Type B pancreatic cell (in vitro differentiated cells): ENCODE measurements at regions not wholly inside any gene's neighbourhood (a gene's known extent, or its start where the extent isn't known, plus 50 kb on each side); places are given as distances from the start of the nearest gene placed in this dataset.
A peak's percentile ranks its signal among the peaks of the same experiment; 100 is the strongest.

ENCODE experiments used
- DNase-seq: peaks from one replicate; pipeline ENCODE4 v3.0.0; 2021; ENCODE audit warnings: mixed read lengths; ENCODE audit not compliant: unreplicated experiment; ENCODE audit errors: extremely low spot score
- H3K27ac Mint-ChIP-seq: 2 replicates; pipeline ENCODE4 v1.8.0; 2021; ENCODE audit warnings: mild to moderate bottlenecking, mixed read lengths
- H3K27me3 Mint-ChIP-seq: 2 replicates; pipeline ENCODE4 v1.8.0; 2021; ENCODE audit warnings: mixed read lengths
- H3K36me3 Mint-ChIP-seq: 2 replicates; pipeline ENCODE4 v1.8.0; 2021; ENCODE audit warnings: mixed read lengths
- H3K4me1 Mint-ChIP-seq: one replicate; pipeline ENCODE4 v1.8.0; 2021; ENCODE audit warnings: mixed read lengths; ENCODE audit not compliant: unreplicated experiment
- H3K4me3 Mint-ChIP-seq: 2 replicates; pipeline ENCODE4 v1.8.0; 2021; ENCODE audit warnings: mild to moderate bottlenecking, mixed read lengths
- H3K9me3 Mint-ChIP-seq: 2 replicates; pipeline ENCODE4 v1.8.0; 2021; ENCODE audit warnings: mixed read lengths
- TF ChIP-seq, protein P1 (sequence below): fragments of 200-600 bp; sonication (generic); conservative IDR thresholded peaks from 2 replicates; pipeline ENCODE4 v1.5.0; 2021; ENCODE audit warnings: antibody characterized with exemption, mild to moderate bottlenecking

DNA sequence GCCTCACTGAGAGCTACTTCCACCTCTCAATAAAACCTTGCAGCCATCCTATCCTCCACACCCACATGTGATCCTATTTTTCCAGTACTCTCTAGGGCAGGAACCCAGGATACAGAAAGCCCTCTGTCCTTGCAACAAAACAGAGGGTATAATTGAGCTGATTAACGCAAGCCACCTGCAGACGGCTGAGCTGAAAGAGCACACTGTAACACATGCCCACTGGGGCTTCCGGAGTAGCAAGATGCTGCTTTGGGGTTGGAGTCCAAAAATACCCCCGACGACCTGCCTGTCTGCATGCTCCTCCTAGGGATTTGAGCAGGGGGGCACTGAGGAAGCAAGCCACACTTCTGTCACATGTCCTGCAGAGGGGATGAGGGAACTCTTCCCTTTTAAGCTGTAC, 401.1 kb upstream of the FOXG1 start:
- H3K4me3 Mint-ChIP-seq: no peak overlapping the region
- TF ChIP-seq, protein P1, sequence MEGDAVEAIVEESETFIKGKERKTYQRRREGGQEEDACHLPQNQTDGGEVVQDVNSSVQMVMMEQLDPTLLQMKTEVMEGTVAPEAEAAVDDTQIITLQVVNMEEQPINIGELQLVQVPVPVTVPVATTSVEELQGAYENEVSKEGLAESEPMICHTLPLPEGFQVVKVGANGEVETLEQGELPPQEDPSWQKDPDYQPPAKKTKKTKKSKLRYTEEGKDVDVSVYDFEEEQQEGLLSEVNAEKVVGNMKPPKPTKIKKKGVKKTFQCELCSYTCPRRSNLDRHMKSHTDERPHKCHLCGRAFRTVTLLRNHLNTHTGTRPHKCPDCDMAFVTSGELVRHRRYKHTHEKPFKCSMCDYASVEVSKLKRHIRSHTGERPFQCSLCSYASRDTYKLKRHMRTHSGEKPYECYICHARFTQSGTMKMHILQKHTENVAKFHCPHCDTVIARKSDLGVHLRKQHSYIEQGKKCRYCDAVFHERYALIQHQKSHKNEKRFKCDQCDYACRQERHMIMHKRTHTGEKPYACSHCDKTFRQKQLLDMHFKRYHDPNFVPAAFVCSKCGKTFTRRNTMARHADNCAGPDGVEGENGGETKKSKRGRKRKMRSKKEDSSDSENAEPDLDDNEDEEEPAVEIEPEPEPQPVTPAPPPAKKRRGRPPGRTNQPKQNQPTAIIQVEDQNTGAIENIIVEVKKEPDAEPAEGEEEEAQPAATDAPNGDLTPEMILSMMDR: no peak
- H3K36me3 Mint-ChIP-seq: no peaks in the 10 kb centered on the region
- peaks cover 5% of the 10 kb centered on the region for H3K9me3 Mint-ChIP-seq
- H3K27ac Mint-ChIP-seq: no peak overlapping the region
- H3K27me3 Mint-ChIP-seq: no peaks in the 10 kb centered on the region
- H3K4me1 Mint-ChIP-seq: no peaks in the 10 kb centered on the region
- DNase-seq: no peak

DNA sequence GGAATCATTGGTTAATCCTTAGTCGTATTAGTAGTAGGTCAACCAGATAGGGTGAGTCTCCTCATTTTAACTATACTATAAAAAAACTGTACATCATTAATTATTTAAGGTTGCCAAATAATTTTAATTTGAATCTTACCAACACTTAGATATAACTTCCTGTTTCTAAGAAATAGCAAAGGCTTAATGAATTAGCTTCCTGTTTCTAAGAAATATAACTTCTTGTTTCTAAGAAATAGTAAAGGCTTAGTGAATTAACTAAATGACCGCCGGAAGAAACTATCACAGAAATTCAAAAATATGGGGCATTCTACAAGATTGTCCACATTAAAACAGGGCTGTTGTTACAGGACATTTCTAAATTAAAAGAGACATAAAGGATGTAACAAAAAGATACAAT, 392.9 kb upstream of the FOXG1 start:
- Mint-ChIP-seq H3K4me3 (no peak overlapping the region), H3K36me3 (no peaks in the 10 kb centered on the region), H3K9me3 (no peaks in the 10 kb centered on the region), H3K27me3 (no peaks in the 10 kb centered on the region), H3K27ac (no peak overlapping the region), H3K4me1 (no peaks in the 10 kb centered on the region)
- DNase-seq: no peak
- TF ChIP-seq, protein P1: no peak

DNA sequence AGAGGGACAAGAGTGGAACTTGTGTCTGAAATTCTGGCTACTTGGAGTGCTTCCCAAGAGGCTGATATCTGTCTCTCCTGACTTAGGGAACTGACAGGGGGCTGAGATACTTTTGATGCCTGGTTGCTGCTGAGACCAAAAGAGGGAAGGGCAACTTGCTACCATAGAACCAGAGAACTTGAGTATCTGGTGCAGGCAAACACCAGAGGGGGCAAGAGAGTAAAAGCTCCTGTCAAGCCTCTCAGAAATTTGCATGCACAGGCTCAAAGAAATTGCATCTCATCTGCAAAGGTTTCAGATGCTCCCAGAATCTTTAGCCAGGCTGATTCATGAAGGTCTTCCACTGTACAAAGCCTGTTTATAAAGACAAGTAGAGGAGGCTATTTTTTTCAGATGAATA, 391.3 kb upstream of the FOXG1 start:
- TF ChIP-seq, protein P1: peak; percentile 60
- Mint-ChIP-seq H3K9me3 (no peaks in the 10 kb centered on the region), H3K27ac (no peak overlapping the region), H3K4me3 (no peak overlapping the region), H3K27me3 (no peaks in the 10 kb centered on the region), H3K4me1 (no peaks in the 10 kb centered on the region), H3K36me3 (no peaks in the 10 kb centered on the region)
- no peak for DNase-seq

DNA sequence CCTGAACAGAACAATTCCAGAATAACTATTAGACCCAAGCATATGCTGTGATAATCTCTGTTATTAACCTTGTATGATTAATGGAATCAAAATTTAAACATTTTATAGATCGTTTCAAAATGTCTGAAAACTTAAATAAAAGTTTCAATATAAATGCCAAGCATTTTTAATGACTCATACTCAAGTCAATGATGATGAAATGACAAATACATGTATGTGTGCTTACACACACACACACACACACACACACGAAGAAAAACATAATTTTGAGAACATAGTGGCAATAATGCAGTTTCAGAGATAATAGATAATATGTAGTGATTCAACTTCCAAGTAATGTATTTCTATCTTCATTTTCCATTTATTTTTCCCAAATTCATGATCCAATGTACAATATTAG, 384.9 kb upstream of the FOXG1 start:
- H3K27ac Mint-ChIP-seq: no peak overlapping the region
- TF ChIP-seq, protein P1: no peak
- no peaks in the 10 kb centered on the region for H3K9me3 Mint-ChIP-seq

DNA sequence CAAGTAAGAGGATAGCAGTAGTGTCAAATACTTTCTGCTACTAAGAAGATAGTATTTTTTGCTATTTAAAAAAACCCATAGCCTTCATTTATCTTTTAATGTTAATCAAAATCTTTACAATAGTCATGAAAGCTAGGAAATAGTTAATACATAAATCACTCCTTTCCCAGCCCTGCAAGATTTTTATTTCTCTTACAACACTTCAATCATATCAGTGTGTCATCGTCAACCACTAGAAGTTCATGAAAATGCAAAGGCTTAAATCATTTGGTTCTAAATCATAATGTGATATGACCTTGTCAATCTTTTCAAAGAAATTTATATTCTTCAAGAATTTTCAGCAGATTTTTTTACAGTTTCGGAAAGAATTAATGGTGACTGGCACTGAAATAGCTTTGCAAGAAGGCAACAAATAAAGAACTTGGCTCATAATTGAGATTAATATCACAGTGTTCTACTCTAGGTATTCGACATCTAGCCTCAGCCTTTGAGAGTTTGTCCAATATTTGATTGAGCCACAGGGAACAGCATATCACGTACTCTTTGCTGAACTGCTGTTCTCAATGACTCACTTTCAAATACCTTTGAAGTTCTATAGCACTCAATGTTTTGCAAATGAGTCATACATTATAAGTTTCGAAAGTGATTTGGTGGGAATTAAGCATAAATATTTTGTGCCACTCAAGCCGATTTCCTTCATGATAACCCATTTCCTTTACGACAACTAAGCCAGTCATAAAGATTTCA, 384.0 kb upstream of the FOXG1 start:
- no peaks in the 10 kb centered on the region for H3K9me3 Mint-ChIP-seq
- no peaks in the 10 kb centered on the region for H3K36me3 Mint-ChIP-seq
- H3K4me1 Mint-ChIP-seq: no peaks in the 10 kb centered on the region
- TF ChIP-seq, protein P1: no peak
- no peak overlapping the region for H3K27ac Mint-ChIP-seq
- no peak for DNase-seq
- no peaks in the 10 kb centered on the region for H3K27me3 Mint-ChIP-seq
- peak overlapping the region; percentile 16 for H3K4me3 Mint-ChIP-seq

More for the DNA sequence above, 384.9 kb upstream of the FOXG1 start:
- H3K36me3 Mint-ChIP-seq: no peaks in the 10 kb centered on the region
- DNase-seq: no peak
- no peak overlapping the region for H3K4me3 Mint-ChIP-seq
- H3K27me3 Mint-ChIP-seq: no peaks in the 10 kb centered on the region
- H3K4me1 Mint-ChIP-seq: no peaks in the 10 kb centered on the region
